HL-60 (cell line): ENCODE measurements at regions not wholly inside any gene's neighbourhood (a gene's known extent, or its start where the extent isn't known, plus 50 kb on each side); places are given as distances from the start of the nearest gene placed in this dataset.

Experiments used
- GABPA ChIP-seq: IDR thresholded peaks from 2 replicates; pipeline ENCODE4 v1.6.1; 2012; ENCODE audit warnings: low read depth
- TF ChIP-seq, protein P1 (sequence below): IDR thresholded peaks from one replicate; pipeline ENCODE4 v1.5.1; 2011; ENCODE audit warnings: low read length, control low read depth, inconsistent platforms; ENCODE audit not compliant: insufficient read depth

DNA sequence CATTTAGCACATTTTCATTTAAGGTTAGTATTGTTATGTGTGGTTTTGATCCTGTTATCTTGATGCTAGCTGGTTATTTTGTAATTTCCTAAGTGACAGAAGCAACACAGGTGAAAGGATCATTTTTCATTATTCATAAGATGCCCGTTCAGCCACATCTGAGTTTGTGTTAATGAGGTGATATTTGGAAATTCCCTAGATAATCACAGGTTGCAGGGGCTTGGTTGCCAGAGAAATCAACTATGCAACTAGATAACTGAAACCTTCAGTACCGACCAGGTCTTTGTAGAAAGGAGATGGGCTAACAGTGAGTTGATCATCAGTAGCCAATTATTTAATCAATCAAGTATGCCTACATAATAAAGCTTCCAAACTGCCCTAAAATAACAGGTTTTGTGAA lies 121.3 kb upstream of the UFM1 start:
- TF ChIP-seq, protein P1, sequence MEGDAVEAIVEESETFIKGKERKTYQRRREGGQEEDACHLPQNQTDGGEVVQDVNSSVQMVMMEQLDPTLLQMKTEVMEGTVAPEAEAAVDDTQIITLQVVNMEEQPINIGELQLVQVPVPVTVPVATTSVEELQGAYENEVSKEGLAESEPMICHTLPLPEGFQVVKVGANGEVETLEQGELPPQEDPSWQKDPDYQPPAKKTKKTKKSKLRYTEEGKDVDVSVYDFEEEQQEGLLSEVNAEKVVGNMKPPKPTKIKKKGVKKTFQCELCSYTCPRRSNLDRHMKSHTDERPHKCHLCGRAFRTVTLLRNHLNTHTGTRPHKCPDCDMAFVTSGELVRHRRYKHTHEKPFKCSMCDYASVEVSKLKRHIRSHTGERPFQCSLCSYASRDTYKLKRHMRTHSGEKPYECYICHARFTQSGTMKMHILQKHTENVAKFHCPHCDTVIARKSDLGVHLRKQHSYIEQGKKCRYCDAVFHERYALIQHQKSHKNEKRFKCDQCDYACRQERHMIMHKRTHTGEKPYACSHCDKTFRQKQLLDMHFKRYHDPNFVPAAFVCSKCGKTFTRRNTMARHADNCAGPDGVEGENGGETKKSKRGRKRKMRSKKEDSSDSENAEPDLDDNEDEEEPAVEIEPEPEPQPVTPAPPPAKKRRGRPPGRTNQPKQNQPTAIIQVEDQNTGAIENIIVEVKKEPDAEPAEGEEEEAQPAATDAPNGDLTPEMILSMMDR, result no peak
- TF ChIP-seq GABPA, result no peak
